Peyer's patch (tissue), 4 donors: ENCODE measurements at regions not wholly inside any gene's neighbourhood (a gene's known extent, or its start where the extent isn't known, plus 50 kb on each side); places are given as distances from the start of the nearest gene placed in this dataset.

Experiments
- DNase-seq, 3 donors: peaks; one replicate each; pipeline ENCODE4 v3.0.0-alpha.2; 2017 to 2019
- H3K27ac ChIP-seq, 4 donors: fragments of 200-600 bp; sonication (generic); one replicate each; pipeline ENCODE4 v1.5.1; 2016 to 2019
- H3K27me3 ChIP-seq, 2 donors: fragments of 200-600 bp; sonication (generic); one replicate each; pipeline ENCODE4 v1.5.1; 2019
- H3K36me3 ChIP-seq, 3 donors: fragments of 200-600 bp; sonication (generic); one replicate each; pipeline ENCODE4 v1.5.1; 2016 to 2019
- H3K4me1 ChIP-seq, 4 donors: fragments of 200-600 bp; sonication (generic); one replicate each; pipeline ENCODE4 v1.5.1; 2016 to 2019
- H3K4me3 ChIP-seq, 4 donors: fragments of 200-600 bp; sonication (generic); 1 replicate in 3 of 4; 2 replicates in 1 of 4; pipeline ENCODE4 v1.5.1; 2016 to 2019; ENCODE audit warnings: mild to moderate bottlenecking in 1 of 4
- H3K9me3 ChIP-seq, 4 donors: fragments of 200-600 bp; sonication (generic); one replicate each; pipeline ENCODE4 v1.5.1; 2016 to 2019; ENCODE audit warnings: mild to moderate bottlenecking in 1 of 4
- CTCF ChIP-seq, 6 experiments: fragments of 450-650 bp in 4 of 6; fragments of 200-600 bp in 2 of 6; sonication (generic) in 1 of 6; IDR thresholded peaks; one replicate each; pipeline ENCODE4 v1.5.1; 2017 to 2019; ENCODE audit warnings: antibody characterized with exemption in 6 of 6, mild to moderate bottlenecking in 3 of 6, moderate library complexity in 1 of 6
- POLR2A ChIP-seq, 2 donors: fragments of 450-650 bp; IDR thresholded peaks; one replicate each; pipeline ENCODE4 v1.5.1; 2017; ENCODE audit warnings: antibody characterized with exemption in 2 of 2, mild to moderate bottlenecking in 2 of 2, moderate library complexity in 2 of 2

GRCh38 chr1:208741296-208741695, 497.1 kb upstream of the PLXNA2 start:
- no peak for DNase-seq
- Histone ChIP-seq H3K4me3 (no peak overlapping the region), H3K36me3 (no peaks in the 10 kb centered on the region), H3K9me3 (no peaks in the 10 kb centered on the region), H3K4me1 (no peaks in the 10 kb centered on the region), H3K27ac (no peak overlapping the region), H3K27me3 (no peaks in the 10 kb centered on the region)
- TF ChIP-seq CTCF (IDR thresholded peaks at IDR 0.05) (no peak), POLR2A (IDR thresholded peaks at IDR 0.05) (no peak)

GRCh38 chr1:208743361-208743760, 499.2 kb upstream of the PLXNA2 start:
- DNase-seq, result no peak
- Histone ChIP-seq H3K9me3 (no peaks in the 10 kb centered on the region), H3K4me3 (no peak overlapping the region), H3K27ac (no peak overlapping the region), H3K36me3 (no peaks in the 10 kb centered on the region), H3K4me1 (no peaks in the 10 kb centered on the region), H3K27me3 (no peaks in the 10 kb centered on the region)
- TF ChIP-seq CTCF (IDR thresholded peaks at IDR 0.05), result no peak
- TF ChIP-seq POLR2A (IDR thresholded peaks at IDR 0.05), result no peak

GRCh38 chr1:208747979-208748378, 503.8 kb upstream of the PLXNA2 start:
- H3K27ac ChIP-seq, result no peak overlapping the region
- no peak for DNase-seq
- H3K27me3 ChIP-seq, result no peaks in the 10 kb centered on the region
- H3K9me3 ChIP-seq, result no peaks in the 10 kb centered on the region
- TF ChIP-seq CTCF (IDR thresholded peaks at IDR 0.05) (no peak), POLR2A (IDR thresholded peaks at IDR 0.05) (no peak)
- H3K4me3 ChIP-seq, result no peak overlapping the region
- no peaks in the 10 kb centered on the region for H3K36me3 ChIP-seq
- no peaks in the 10 kb centered on the region for H3K4me1 ChIP-seq

- Histone ChIP-seq H3K9me3 (no peaks in the 10 kb centered on the region), H3K36me3 (no peaks in the 10 kb centered on the region), H3K27ac (no peak overlapping the region), H3K4me1 (no peaks in the 10 kb centered on the region), H3K4me3 (no peak overlapping the region), H3K27me3 (no peaks in the 10 kb centered on the region)
- TF ChIP-seq CTCF (IDR thresholded peaks at IDR 0.05), result no peak
- TF ChIP-seq POLR2A (IDR thresholded peaks at IDR 0.05), result no peak
- no peak for DNase-seq
These were observed 504.4 kb upstream of the PLXNA2 start for GRCh38 chr1:208748387-208749165.

GRCh38 chr1:208756339-208756981, 512.3 kb upstream of the PLXNA2 start:
- TF ChIP-seq POLR2A (IDR thresholded peaks at IDR 0.05) (no peak), CTCF (IDR thresholded peaks at IDR 0.05) (no peak)
- H3K27me3 ChIP-seq, result no peaks in the 10 kb centered on the region
- H3K4me3 ChIP-seq, result no peak overlapping the region
- no peaks in the 10 kb centered on the region for H3K4me1 ChIP-seq
- H3K9me3 ChIP-seq, result no peaks in the 10 kb centered on the region
- DNase-seq, result no peak
- no peak overlapping the region for H3K27ac ChIP-seq
- H3K36me3 ChIP-seq, result no peaks in the 10 kb centered on the region
